ENCODE measurements at regions not wholly inside any gene's neighbourhood (a gene's known extent, or its start where the extent isn't known, plus 50 kb on each side); places are given as distances from the start of the nearest gene placed in this dataset.

DNA sequence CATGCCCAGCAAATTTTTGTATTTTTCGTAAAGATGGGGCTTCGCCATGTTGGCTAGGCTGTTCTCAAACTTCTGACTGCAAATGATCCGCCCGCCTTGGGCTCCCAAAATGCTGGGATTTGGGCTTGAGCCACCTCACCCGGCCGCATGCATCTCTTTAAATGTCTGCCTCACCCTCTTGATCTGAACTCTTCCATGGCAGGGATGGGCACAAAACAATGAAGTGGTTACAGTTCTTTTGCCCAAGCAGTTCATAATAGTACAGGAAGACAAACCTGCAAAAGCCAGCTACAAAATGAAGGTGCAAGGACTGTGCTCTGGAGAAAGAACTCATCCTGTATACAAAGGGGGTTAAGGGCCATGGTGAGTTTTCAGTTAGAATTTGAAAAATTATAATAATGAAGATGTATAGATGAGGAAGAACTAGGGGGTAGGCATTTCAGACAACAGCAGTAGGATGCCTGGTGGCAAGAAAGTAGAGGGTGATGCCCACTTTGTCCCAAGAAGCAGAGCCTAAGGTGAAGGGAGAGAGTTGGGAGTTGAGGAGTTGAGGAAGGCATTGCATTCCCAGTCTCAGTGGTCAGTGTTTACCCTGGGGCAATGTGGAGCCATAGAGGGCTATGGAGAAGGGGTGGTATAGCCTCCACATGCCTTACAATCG lies 160.8 kb upstream of the MYCN start:
- Histone ChIP-seq H3K27me3 (ENCODE audit: insufficient read depth, poor library complexity, severe bottlenecking) (no peaks in the 10 kb centered on the region), H3K4me3 (replicated peaks; ENCODE audit: insufficient read depth, low read length) (no peak overlapping the region), H3K27ac (replicated peaks) (no peak overlapping the region)
- TF ChIP-seq, protein P1, sequence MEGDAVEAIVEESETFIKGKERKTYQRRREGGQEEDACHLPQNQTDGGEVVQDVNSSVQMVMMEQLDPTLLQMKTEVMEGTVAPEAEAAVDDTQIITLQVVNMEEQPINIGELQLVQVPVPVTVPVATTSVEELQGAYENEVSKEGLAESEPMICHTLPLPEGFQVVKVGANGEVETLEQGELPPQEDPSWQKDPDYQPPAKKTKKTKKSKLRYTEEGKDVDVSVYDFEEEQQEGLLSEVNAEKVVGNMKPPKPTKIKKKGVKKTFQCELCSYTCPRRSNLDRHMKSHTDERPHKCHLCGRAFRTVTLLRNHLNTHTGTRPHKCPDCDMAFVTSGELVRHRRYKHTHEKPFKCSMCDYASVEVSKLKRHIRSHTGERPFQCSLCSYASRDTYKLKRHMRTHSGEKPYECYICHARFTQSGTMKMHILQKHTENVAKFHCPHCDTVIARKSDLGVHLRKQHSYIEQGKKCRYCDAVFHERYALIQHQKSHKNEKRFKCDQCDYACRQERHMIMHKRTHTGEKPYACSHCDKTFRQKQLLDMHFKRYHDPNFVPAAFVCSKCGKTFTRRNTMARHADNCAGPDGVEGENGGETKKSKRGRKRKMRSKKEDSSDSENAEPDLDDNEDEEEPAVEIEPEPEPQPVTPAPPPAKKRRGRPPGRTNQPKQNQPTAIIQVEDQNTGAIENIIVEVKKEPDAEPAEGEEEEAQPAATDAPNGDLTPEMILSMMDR (IDR thresholded peaks at IDR 0.05; ENCODE audit: insufficient read depth, low read length): no peak
- TF ChIP-seq GABPA (IDR thresholded peaks at IDR 0.05; ENCODE audit: low read depth): no peak
- no peak for TF ChIP-seq SPI1 (IDR thresholded peaks at IDR 0.05; ENCODE audit: borderline replicate concordance, low read depth)
- TF ChIP-seq REST (IDR thresholded peaks at IDR 0.05; ENCODE audit: insufficient replicate concordance, low read depth): no peak
- TF ChIP-seq POLR2AphosphoS5 (IDR thresholded peaks at IDR 0.05; ENCODE audit: low read depth): no peak
- no peak for DNase-seq (ENCODE audit: low read depth in 1 of 2, low spot score in 1 of 2)

GRCh38 chr2:15780234-15780633 lies 160.1 kb upstream of the MYCN start:
- TF ChIP-seq GABPA (IDR thresholded peaks at IDR 0.05; ENCODE audit: low read depth): no peak
- no peak for TF ChIP-seq REST (IDR thresholded peaks at IDR 0.05; ENCODE audit: insufficient replicate concordance, low read depth)
- TF ChIP-seq, protein P1 (IDR thresholded peaks at IDR 0.05; ENCODE audit: insufficient read depth, low read length): no peak
- TF ChIP-seq POLR2AphosphoS5 (IDR thresholded peaks at IDR 0.05; ENCODE audit: low read depth): no peak
- TF ChIP-seq SPI1 (IDR thresholded peaks at IDR 0.05; ENCODE audit: borderline replicate concordance, low read depth): no peak
- no peak for DNase-seq (ENCODE audit: low read depth in 1 of 2, low spot score in 1 of 2)
- Histone ChIP-seq H3K27me3 (ENCODE audit: insufficient read depth, poor library complexity, severe bottlenecking) (no peaks in the 10 kb centered on the region), H3K4me3 (replicated peaks; ENCODE audit: insufficient read depth, low read length) (no peak overlapping the region), H3K27ac (replicated peaks) (no peak overlapping the region)

GRCh38 chr2:15780912-15781574 lies 159.3 kb upstream of the MYCN start:
- Histone ChIP-seq H3K27me3 (ENCODE audit: insufficient read depth, poor library complexity, severe bottlenecking) (no peaks in the 10 kb centered on the region), H3K4me3 (replicated peaks; ENCODE audit: insufficient read depth, low read length) (no peak overlapping the region), H3K27ac (replicated peaks) (no peak overlapping the region)
- DNase-seq (ENCODE audit: low read depth in 1 of 2, low spot score in 1 of 2): no peak
- no peak for TF ChIP-seq POLR2AphosphoS5 (IDR thresholded peaks at IDR 0.05; ENCODE audit: low read depth)
- TF ChIP-seq REST (IDR thresholded peaks at IDR 0.05; ENCODE audit: insufficient replicate concordance, low read depth): no peak
- TF ChIP-seq SPI1 (IDR thresholded peaks at IDR 0.05; ENCODE audit: borderline replicate concordance, low read depth): no peak
- TF ChIP-seq, protein P1 (IDR thresholded peaks at IDR 0.05; ENCODE audit: insufficient read depth, low read length): no peak
- TF ChIP-seq GABPA (IDR thresholded peaks at IDR 0.05; ENCODE audit: low read depth): no peak

Data from HL-60 (cell line).